ENCODE measurements at regions not wholly inside any gene's neighbourhood (a gene's known extent, or its start where the extent isn't known, plus 50 kb on each side); places are given as distances from the start of the nearest gene placed in this dataset.
"Not testable (repeated sequence)": the region's sequence is repeated elsewhere in the genome, so short reads cannot be mapped to it uniquely, and the experiment has no call there.

GRCh38 chr9:39567396-39567795, 211.9 kb downstream of the SPATA31A1 start:
- DNase-seq = not testable (repeated sequence)

- not testable (repeated sequence) for DNase-seq
Measured at GRCh38 chr9:39568900-39569299, 213.4 kb downstream of the SPATA31A1 start.

GRCh38 chr9:39573024-39574022, 217.9 kb downstream of the SPATA31A1 start:
- DNase-seq = not testable (repeated sequence)

- DNase-seq = not testable (repeated sequence)
Measured at GRCh38 chr9:39579000-39579399, 223.5 kb downstream of the SPATA31A1 start.

- not testable (repeated sequence) for DNase-seq
Measured at GRCh38 chr9:39581296-39581695, 225.8 kb downstream of the SPATA31A1 start.

- not testable (repeated sequence) for DNase-seq
Measured at GRCh38 chr9:39582677-39583412, 227.4 kb downstream of the SPATA31A1 start.

GRCh38 chr9:39583413-39583747, 227.9 kb downstream of the SPATA31A1 start:
- not testable (repeated sequence) for DNase-seq

- DNase-seq = not testable (repeated sequence)
Measured at GRCh38 chr9:39585233-39585632, 229.8 kb downstream of the SPATA31A1 start.

GRCh38 chr9:39587844-39588499, 232.5 kb downstream of the SPATA31A1 start:
- no peak for DNase-seq

- DNase-seq = peak; percentile 0
Measured at GRCh38 chr9:39588500-39589137, 233.2 kb downstream of the SPATA31A1 start.

- not testable (repeated sequence) for DNase-seq
Measured at GRCh38 chr9:39604089-39604488, 248.6 kb downstream of the SPATA31A1 start.

- DNase-seq = not testable (repeated sequence)
Measured at GRCh38 chr9:39611449-39612231, 256.2 kb downstream of the SPATA31A1 start.

GRCh38 chr9:39616480-39616879, 261.0 kb downstream of the SPATA31A1 start:
- not testable (repeated sequence) for DNase-seq

GRCh38 chr9:39624048-39624447, 268.6 kb downstream of the SPATA31A1 start:
- DNase-seq = not testable (repeated sequence)

GRCh38 chr9:39632071-39632470, 276.6 kb downstream of the SPATA31A1 start:
- DNase-seq = not testable (repeated sequence)

GRCh38 chr9:39649029-39649428, 293.6 kb downstream of the SPATA31A1 start:
- DNase-seq = not testable (repeated sequence)

- DNase-seq = not testable (repeated sequence)
Measured at GRCh38 chr9:39656960-39657603, 301.6 kb downstream of the SPATA31A1 start.

GRCh38 chr9:39663020-39663419, 307.6 kb downstream of the SPATA31A1 start:
- not testable (repeated sequence) for DNase-seq

GRCh38 chr9:39663713-39664112, 308.2 kb downstream of the SPATA31A1 start:
- DNase-seq = not testable (repeated sequence)

- DNase-seq = not testable (repeated sequence)
Measured at GRCh38 chr9:39665020-39665419, 309.6 kb downstream of the SPATA31A1 start.
